ENCODE measurements at regions not wholly inside any gene's neighbourhood (a gene's known extent, or its start where the extent isn't known, plus 50 kb on each side); places are given as distances from the start of the nearest gene placed in this dataset.

GRCh38 chr5:125421006-125421405 lies 674.6 kb upstream of the ZNF608 start:
- Histone ChIP-seq H3K9ac (ENCODE audit: low read depth in 1 of 3, low read length in 3 of 3) (no peak overlapping the region), H3K27ac (ENCODE audit: low read depth, low read length) (no peak overlapping the region), H3K4me3 (ENCODE audit: low read length in 3 of 3) (no peak overlapping the region), H3K9me3 (ENCODE audit: control insufficient read depth in 3 of 3, low read length in 3 of 3) (no peaks in the 10 kb centered on the region), H3K4me1 (ENCODE audit: control insufficient read depth in 3 of 3, insufficient read depth in 3 of 3, low read length in 3 of 3) (no peaks in the 10 kb centered on the region), H3K27me3 (ENCODE audit: control insufficient read depth in 3 of 3, insufficient read depth in 3 of 3, low read length in 3 of 3) (no peaks in the 10 kb centered on the region), H3K36me3 (ENCODE audit: control insufficient read depth in 3 of 3, insufficient read depth in 3 of 3, low read length in 3 of 3) (no peaks in the 10 kb centered on the region)

- H3K9me3 ChIP-seq (ENCODE audit: control insufficient read depth in 3 of 3, low read length in 3 of 3) = no peaks in the 10 kb centered on the region
- H3K36me3 ChIP-seq (ENCODE audit: control insufficient read depth in 3 of 3, insufficient read depth in 3 of 3, low read length in 3 of 3) = no peaks in the 10 kb centered on the region
- no peaks in the 10 kb centered on the region for H3K4me1 ChIP-seq (ENCODE audit: control insufficient read depth in 3 of 3, insufficient read depth in 3 of 3, low read length in 3 of 3)
- no peak overlapping the region for H3K4me3 ChIP-seq (ENCODE audit: low read length in 3 of 3)
- H3K27me3 ChIP-seq (ENCODE audit: control insufficient read depth in 3 of 3, insufficient read depth in 3 of 3, low read length in 3 of 3) = no peaks in the 10 kb centered on the region
- no peak overlapping the region for H3K9ac ChIP-seq (ENCODE audit: low read depth in 1 of 3, low read length in 3 of 3)
- no peak overlapping the region for H3K27ac ChIP-seq (ENCODE audit: low read depth, low read length)
These were observed 675.9 kb upstream of the ZNF608 start for GRCh38 chr5:125422342-125422741.

- no peaks in the 10 kb centered on the region for H3K27me3 ChIP-seq (ENCODE audit: control insufficient read depth in 3 of 3, insufficient read depth in 3 of 3, low read length in 3 of 3)
- H3K4me1 ChIP-seq (ENCODE audit: control insufficient read depth in 3 of 3, insufficient read depth in 3 of 3, low read length in 3 of 3) = no peaks in the 10 kb centered on the region
- no peak overlapping the region for H3K27ac ChIP-seq (ENCODE audit: low read depth, low read length)
- H3K9ac ChIP-seq (ENCODE audit: low read depth in 1 of 3, low read length in 3 of 3) = no peak overlapping the region
- no peaks in the 10 kb centered on the region for H3K9me3 ChIP-seq (ENCODE audit: control insufficient read depth in 3 of 3, low read length in 3 of 3)
- no peaks in the 10 kb centered on the region for H3K36me3 ChIP-seq (ENCODE audit: control insufficient read depth in 3 of 3, insufficient read depth in 3 of 3, low read length in 3 of 3)
- H3K4me3 ChIP-seq (ENCODE audit: low read length in 3 of 3) = no peak overlapping the region
These were observed 678.1 kb upstream of the ZNF608 start for GRCh38 chr5:125424402-125425141.

- no peak overlapping the region for H3K9ac ChIP-seq (ENCODE audit: low read depth in 1 of 3, low read length in 3 of 3)
- no peak overlapping the region for H3K27ac ChIP-seq (ENCODE audit: low read depth, low read length)
- no peaks in the 10 kb centered on the region for H3K36me3 ChIP-seq (ENCODE audit: control insufficient read depth in 3 of 3, insufficient read depth in 3 of 3, low read length in 3 of 3)
- H3K9me3 ChIP-seq (ENCODE audit: control insufficient read depth in 3 of 3, low read length in 3 of 3) = no peaks in the 10 kb centered on the region
- no peaks in the 10 kb centered on the region for H3K27me3 ChIP-seq (ENCODE audit: control insufficient read depth in 3 of 3, insufficient read depth in 3 of 3, low read length in 3 of 3)
- H3K4me3 ChIP-seq (ENCODE audit: low read length in 3 of 3) = no peak overlapping the region
- no peaks in the 10 kb centered on the region for H3K4me1 ChIP-seq (ENCODE audit: control insufficient read depth in 3 of 3, insufficient read depth in 3 of 3, low read length in 3 of 3)
These were observed 683.1 kb upstream of the ZNF608 start for GRCh38 chr5:125429498-125429897.

- Histone ChIP-seq H3K27ac (ENCODE audit: low read depth, low read length) (no peak overlapping the region), H3K27me3 (ENCODE audit: control insufficient read depth in 3 of 3, insufficient read depth in 3 of 3, low read length in 3 of 3) (no peaks in the 10 kb centered on the region), H3K4me1 (ENCODE audit: control insufficient read depth in 3 of 3, insufficient read depth in 3 of 3, low read length in 3 of 3) (no peaks in the 10 kb centered on the region), H3K9ac (ENCODE audit: low read depth in 1 of 3, low read length in 3 of 3) (no peak overlapping the region), H3K36me3 (ENCODE audit: control insufficient read depth in 3 of 3, insufficient read depth in 3 of 3, low read length in 3 of 3) (no peaks in the 10 kb centered on the region), H3K4me3 (ENCODE audit: low read length in 3 of 3) (no peak overlapping the region), H3K9me3 (ENCODE audit: control insufficient read depth in 3 of 3, low read length in 3 of 3) (no peaks in the 10 kb centered on the region)
These were observed 687.0 kb upstream of the ZNF608 start for GRCh38 chr5:125433457-125433856.

GRCh38 chr5:125439243-125439642 lies 692.8 kb upstream of the ZNF608 start:
- Histone ChIP-seq H3K27ac (ENCODE audit: low read depth, low read length) (no peak overlapping the region), H3K9me3 (ENCODE audit: control insufficient read depth in 3 of 3, low read length in 3 of 3) (peaks cover 0 to 5% (median 3%) of the 10 kb centered on the region in 3 donors)

GRCh38 chr5:125440905-125441304 lies 694.5 kb upstream of the ZNF608 start:
- no peaks in the 10 kb centered on the region for H3K36me3 ChIP-seq (ENCODE audit: control insufficient read depth in 3 of 3, insufficient read depth in 3 of 3, low read length in 3 of 3)
- H3K27me3 ChIP-seq (ENCODE audit: control insufficient read depth in 3 of 3, insufficient read depth in 3 of 3, low read length in 3 of 3) = no peaks in the 10 kb centered on the region
- no peak overlapping the region for H3K9ac ChIP-seq (ENCODE audit: low read depth in 1 of 3, low read length in 3 of 3)
- H3K9me3 ChIP-seq (ENCODE audit: control insufficient read depth in 3 of 3, low read length in 3 of 3) = peaks cover 0 to 5% (median 3%) of the 10 kb centered on the region in 3 donors
- H3K4me1 ChIP-seq (ENCODE audit: control insufficient read depth in 3 of 3, insufficient read depth in 3 of 3, low read length in 3 of 3) = no peaks in the 10 kb centered on the region
- no peak overlapping the region for H3K27ac ChIP-seq (ENCODE audit: low read depth, low read length)
- no peak overlapping the region for H3K4me3 ChIP-seq (ENCODE audit: low read length in 3 of 3)

More at GRCh38 chr5:125439243-125439642, 692.8 kb upstream of the ZNF608 start:
- no peak overlapping the region for H3K9ac ChIP-seq (ENCODE audit: low read depth in 1 of 3, low read length in 3 of 3)
- no peaks in the 10 kb centered on the region for H3K27me3 ChIP-seq (ENCODE audit: control insufficient read depth in 3 of 3, insufficient read depth in 3 of 3, low read length in 3 of 3)
- no peaks in the 10 kb centered on the region for H3K36me3 ChIP-seq (ENCODE audit: control insufficient read depth in 3 of 3, insufficient read depth in 3 of 3, low read length in 3 of 3)
- H3K4me3 ChIP-seq (ENCODE audit: low read length in 3 of 3) = no peak overlapping the region
- H3K4me1 ChIP-seq (ENCODE audit: control insufficient read depth in 3 of 3, insufficient read depth in 3 of 3, low read length in 3 of 3) = no peaks in the 10 kb centered on the region

GRCh38 chr5:125446986-125447385 lies 700.5 kb upstream of the ZNF608 start:
- Histone ChIP-seq H3K4me3 (ENCODE audit: low read length in 3 of 3) (no peak overlapping the region), H3K27ac (ENCODE audit: low read depth, low read length) (no peak overlapping the region), H3K4me1 (ENCODE audit: control insufficient read depth in 3 of 3, insufficient read depth in 3 of 3, low read length in 3 of 3) (no peaks in the 10 kb centered on the region)

GRCh38 chr5:125450771-125451170 lies 704.3 kb upstream of the ZNF608 start:
- H3K4me3 ChIP-seq (ENCODE audit: low read length in 3 of 3) = no peak overlapping the region
- no peak overlapping the region for H3K9ac ChIP-seq (ENCODE audit: low read depth in 1 of 3, low read length in 3 of 3)
- no peaks in the 10 kb centered on the region for H3K4me1 ChIP-seq (ENCODE audit: control insufficient read depth in 3 of 3, insufficient read depth in 3 of 3, low read length in 3 of 3)
- no peaks in the 10 kb centered on the region for H3K9me3 ChIP-seq (ENCODE audit: control insufficient read depth in 3 of 3, low read length in 3 of 3)
- no peaks in the 10 kb centered on the region for H3K36me3 ChIP-seq (ENCODE audit: control insufficient read depth in 3 of 3, insufficient read depth in 3 of 3, low read length in 3 of 3)
- H3K27ac ChIP-seq (ENCODE audit: low read depth, low read length) = no peak overlapping the region
- no peaks in the 10 kb centered on the region for H3K27me3 ChIP-seq (ENCODE audit: control insufficient read depth in 3 of 3, insufficient read depth in 3 of 3, low read length in 3 of 3)

More at GRCh38 chr5:125446986-125447385, 700.5 kb upstream of the ZNF608 start:
- no peaks in the 10 kb centered on the region for H3K36me3 ChIP-seq (ENCODE audit: control insufficient read depth in 3 of 3, insufficient read depth in 3 of 3, low read length in 3 of 3)
- peaks cover 0 to 2% (median 0%) of the 10 kb centered on the region in 3 donors for H3K9me3 ChIP-seq (ENCODE audit: control insufficient read depth in 3 of 3, low read length in 3 of 3)
- no peak overlapping the region for H3K9ac ChIP-seq (ENCODE audit: low read depth in 1 of 3, low read length in 3 of 3)
- no peaks in the 10 kb centered on the region for H3K27me3 ChIP-seq (ENCODE audit: control insufficient read depth in 3 of 3, insufficient read depth in 3 of 3, low read length in 3 of 3)

- Histone ChIP-seq H3K4me1 (ENCODE audit: control insufficient read depth in 3 of 3, insufficient read depth in 3 of 3, low read length in 3 of 3) (no peaks in the 10 kb centered on the region), H3K27me3 (ENCODE audit: control insufficient read depth in 3 of 3, insufficient read depth in 3 of 3, low read length in 3 of 3) (no peaks in the 10 kb centered on the region), H3K9ac (ENCODE audit: low read depth in 1 of 3, low read length in 3 of 3) (no peak overlapping the region), H3K9me3 (ENCODE audit: control insufficient read depth in 3 of 3, low read length in 3 of 3) (no peaks in the 10 kb centered on the region), H3K27ac (ENCODE audit: low read depth, low read length) (no peak overlapping the region), H3K36me3 (ENCODE audit: control insufficient read depth in 3 of 3, insufficient read depth in 3 of 3, low read length in 3 of 3) (no peaks in the 10 kb centered on the region), H3K4me3 (ENCODE audit: low read length in 3 of 3) (no peak overlapping the region)
These were observed 705.2 kb upstream of the ZNF608 start for GRCh38 chr5:125451622-125452021.
